ENCODE measurements at regions not wholly inside any gene's neighbourhood (a gene's known extent, or its start where the extent isn't known, plus 50 kb on each side); places are given as distances from the start of the nearest gene placed in this dataset.

DNA sequence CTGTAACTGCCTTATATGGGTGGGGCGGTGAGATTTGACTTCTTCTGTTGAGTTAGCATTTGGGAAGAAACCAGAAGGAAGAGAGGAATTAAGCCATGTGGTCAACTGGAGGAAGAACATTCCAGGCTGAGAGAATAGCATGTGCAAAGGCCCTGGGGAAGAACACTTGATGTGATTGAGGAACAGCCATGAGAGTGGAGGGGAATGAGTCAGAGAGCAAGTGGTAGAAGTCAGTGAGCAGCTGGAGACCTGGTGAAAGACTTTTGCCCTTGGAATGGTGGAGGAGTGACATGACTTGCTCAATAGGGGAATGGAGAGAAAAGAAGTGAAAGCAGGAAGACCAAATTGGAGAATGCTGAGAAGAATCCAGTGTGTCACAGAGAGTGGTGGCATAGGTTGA is 327.8 kb upstream of the HAND2 start (continued):
- TF ChIP-seq SAP30 (IDR thresholded peaks at IDR 0.05; ENCODE audit: insufficient read depth, insufficient replicate concordance, low read length) = no peak
- TF ChIP-seq, protein P1, sequence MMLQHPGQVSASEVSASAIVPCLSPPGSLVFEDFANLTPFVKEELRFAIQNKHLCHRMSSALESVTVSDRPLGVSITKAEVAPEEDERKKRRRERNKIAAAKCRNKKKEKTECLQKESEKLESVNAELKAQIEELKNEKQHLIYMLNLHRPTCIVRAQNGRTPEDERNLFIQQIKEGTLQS (IDR thresholded peaks at IDR 0.05; ENCODE audit: insufficient read depth, low read depth, low read length) = no peak
- TF ChIP-seq RNF2 (IDR thresholded peaks at IDR 0.05; ENCODE audit: borderline replicate concordance, low read depth, low read length, missing control alignments, poor library complexity, severe bottlenecking) = no peak
- TF ChIP-seq BACH1 (IDR thresholded peaks at IDR 0.05; ENCODE audit: low read length) = no peak
- TF ChIP-seq GABPA (IDR thresholded peaks at IDR 0.05; ENCODE audit: borderline replicate concordance, insufficient read depth, low read length) = no peak
- TF ChIP-seq SIX5 (IDR thresholded peaks at IDR 0.05; ENCODE audit: low read depth, low read length) = no peak
